GM18909 (cell line): ENCODE measurements at regions not wholly inside any gene's neighbourhood (a gene's known extent, or its start where the extent isn't known, plus 50 kb on each side); places are given as distances from the start of the nearest gene placed in this dataset.

Source experiments
- ATAC-seq: cut with Tn5 transposase; IDR thresholded peaks from one replicate; pipeline ENCODE4 v1.9.1; 2021; ENCODE audit warnings: mild to moderate bottlenecking; ENCODE audit not compliant: unreplicated experiment, poor library complexity

DNA sequence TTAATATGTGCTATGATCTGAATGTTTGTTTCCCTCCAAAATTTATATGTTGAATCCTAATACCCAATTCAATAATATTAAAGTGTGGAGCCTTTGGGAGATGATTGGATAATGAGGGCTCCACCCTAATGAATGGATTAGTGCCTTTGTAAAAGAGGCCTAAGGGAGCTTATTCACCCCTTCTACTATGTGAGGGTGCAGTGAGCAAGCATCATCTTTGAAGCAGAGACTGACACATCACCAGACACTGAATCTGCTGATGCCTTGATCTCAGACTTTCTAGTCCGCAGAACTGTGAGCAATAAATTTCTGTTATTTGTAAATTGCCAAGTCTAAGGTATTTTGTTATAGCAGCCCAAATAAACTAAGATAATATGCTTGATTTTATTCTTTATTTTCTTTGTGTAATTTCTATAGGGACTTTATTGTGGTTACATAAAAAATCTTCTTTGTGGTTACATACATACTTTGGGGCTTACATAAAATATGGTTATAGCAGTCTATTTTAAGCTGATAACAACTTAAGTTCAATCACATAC is 131.1 kb upstream of the SLC38A2 start:
- no peak for ATAC-seq

DNA sequence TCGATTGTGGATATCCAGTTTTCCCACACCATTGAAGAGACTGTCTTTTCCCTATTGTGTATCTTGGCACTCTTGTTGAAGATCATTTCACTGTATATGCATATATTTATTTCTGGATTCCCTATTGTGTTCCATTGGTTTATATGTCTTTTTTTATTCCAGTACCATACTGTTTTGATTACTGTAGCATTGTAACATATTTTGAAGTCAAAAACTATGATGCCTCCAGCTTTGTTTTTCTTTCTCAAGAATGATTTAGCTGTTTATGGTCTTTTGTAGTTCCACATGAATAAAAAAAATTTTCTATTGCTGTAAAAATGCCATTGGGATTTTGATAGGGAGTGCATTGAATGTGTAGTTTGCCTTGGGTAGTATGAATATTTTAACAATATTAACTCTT is 128.1 kb upstream of the SLC38A2 start:
- no peak for ATAC-seq

DNA sequence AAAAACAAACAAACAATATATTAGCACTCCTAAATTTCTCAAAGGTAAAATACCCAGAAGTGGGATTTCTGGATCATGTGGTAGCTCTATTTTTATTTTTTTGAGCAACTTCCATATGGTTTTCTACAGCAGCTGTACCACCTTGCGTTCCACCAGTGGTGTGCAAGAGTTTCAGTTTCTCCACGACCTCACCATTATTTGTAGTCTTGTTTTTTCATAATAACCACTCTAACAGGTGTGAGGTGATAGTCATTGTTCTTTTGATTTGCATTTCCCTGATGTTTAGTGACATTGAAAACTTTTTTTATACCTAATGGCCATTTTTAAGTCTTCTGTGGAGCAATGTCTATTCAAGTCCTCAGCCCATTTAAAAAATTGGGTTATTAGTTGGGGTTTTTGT is 127.3 kb upstream of the SLC38A2 start:
- peak; percentile 82 for ATAC-seq

DNA sequence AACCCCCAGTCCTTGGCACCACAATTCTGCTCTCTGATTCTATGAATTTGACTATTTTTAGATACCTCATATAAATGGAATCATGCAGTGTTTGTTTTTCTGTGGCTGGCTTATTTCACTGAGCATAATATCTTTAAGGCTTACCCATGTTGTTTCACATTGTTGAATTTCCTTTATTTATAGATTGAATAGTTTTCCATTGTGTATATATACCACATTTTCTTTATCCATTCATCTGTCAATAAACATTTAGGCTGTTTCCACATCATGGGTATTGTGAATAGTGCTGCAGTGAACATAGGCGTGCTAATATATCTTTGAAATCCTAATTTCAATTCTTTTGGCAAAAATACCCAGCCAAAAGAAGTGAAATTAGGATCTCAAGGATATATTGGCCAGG is 126.7 kb upstream of the SLC38A2 start:
- no peak for ATAC-seq

DNA sequence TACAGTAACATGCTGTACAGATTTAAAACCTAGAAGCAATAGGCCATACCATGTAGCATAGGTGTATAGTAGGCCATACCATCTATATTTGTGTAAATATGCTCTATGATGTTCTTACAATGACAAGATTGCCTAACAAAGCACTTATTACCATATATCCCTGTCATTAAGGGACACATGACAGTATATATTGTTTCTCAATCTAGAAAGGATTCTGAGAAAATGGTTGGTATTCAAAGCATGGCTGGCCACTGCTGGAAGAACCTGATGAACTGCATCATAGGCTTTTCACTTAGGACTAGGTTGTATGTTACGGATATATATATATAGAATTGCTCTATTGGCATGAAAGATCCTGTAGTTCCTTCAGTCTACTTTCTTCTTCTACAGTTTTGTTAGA is 125.2 kb upstream of the SLC38A2 start:
- no peak for ATAC-seq

DNA sequence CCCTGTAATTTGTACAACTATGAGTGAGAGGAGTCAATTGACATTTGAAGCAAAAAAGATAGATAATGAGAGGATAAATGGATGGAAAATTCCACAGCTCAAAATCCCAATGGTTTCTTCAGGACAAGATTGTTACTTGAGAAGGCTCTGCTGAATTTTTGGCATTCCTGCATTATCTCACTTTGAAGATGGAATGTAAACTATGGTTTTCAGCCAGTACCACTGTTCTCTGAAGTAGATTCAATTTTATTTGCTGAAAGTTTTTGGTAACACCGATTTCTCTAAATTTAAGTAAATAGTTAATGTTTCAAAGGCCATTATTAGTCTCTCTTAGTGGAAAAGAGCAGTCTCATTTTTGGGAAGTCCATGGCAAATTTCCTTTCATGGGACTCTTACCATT is 121.9 kb upstream of the SLC38A2 start:
- ATAC-seq, result no peak

DNA sequence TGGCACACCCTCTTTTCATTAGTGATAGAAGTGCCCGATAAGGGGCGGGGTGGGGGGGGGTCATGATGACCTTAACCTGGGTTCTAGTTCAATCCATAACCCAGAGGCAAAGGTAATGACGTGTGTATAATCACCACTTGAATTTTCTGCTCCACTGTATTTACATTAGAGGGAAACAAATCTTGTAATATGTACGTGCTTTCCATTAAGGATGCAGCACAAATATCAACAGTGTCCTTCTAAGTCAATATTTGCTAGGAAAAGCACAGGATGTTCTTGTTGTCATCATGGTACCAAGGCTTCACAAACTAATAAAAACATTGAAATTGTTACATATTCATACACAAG is 121.2 kb upstream of the SLC38A2 start:
- ATAC-seq, result no peak

DNA sequence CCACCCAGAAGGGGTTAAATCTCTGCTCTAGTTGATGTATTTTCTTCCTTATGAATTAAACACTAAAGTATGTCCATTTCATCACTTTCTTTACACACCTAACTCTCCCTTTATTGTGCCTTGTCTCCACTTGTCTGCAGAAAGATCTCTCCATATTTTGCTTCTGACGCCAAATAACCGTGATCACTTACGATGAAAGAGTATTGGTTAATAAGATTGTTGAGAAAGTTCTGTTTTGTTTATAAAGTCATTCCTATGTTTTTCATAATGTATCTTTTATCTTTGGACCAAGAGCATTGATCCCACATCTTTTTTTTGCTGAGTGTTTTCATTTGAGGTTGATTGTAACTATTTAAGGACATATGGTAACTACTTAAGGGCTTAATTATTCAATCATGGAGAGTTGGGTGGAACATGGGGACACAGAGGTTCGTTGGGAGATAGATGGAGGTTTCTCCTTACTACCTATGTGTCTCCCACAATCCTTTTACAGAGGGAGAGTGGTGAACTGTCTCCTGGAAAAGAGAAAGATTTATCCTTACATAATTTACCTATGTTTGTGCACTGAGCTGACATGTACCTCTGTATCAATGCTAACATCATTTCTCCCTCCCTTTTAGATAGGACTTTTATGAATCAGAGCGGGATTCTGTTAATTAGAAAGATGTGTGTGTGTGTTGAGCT is 120.7 kb upstream of the SLC38A2 start:
- ATAC-seq, result no peak

DNA sequence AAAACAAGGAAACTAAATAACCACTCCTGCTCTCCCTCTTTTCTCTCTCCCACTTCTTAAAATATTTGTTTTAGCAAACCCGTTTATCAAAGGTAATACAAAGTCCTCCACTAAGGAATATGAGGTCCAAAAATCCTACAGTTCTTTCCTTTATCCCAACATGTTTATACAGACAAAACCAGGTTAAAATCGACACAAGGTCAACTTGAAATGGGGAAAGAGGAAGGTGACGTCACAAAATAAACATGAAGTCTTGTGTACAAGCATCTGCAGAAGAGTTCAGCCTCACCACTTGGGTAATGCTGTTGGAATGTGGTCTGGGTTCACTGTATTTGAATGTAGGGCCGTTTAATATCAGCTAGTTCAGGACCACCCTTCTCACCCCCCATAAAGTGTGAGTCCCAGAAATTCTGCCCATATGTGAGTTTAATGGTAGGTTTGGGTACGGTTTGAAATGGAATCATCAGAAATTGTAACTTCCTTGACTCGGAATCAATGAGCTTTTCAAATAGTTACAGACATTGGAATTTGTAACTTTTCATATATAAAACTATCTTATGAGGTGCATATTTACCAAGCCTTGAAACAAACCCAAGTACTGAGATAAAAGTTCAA is 120.0 kb upstream of the SLC38A2 start:
- ATAC-seq, result no peak

DNA sequence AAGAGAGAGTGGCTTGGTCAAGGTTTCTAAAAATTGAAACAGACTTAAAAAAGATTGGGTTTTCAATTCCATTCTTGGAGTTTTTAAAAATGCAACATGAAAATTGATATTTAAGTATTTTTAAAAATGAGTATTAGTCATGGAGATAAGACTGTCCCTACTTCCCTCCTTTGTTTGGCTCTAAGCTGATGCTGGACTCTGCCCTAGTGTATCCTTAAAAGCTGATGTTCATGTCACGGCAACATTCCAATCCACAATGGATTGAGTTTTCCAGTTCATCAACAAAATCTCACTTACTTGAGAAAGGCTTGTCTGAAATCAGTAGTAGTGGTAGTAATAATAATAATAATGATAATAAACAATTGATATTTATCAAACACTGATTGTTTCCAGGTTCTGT is 119.0 kb upstream of the SLC38A2 start:
- ATAC-seq, result no peak

DNA sequence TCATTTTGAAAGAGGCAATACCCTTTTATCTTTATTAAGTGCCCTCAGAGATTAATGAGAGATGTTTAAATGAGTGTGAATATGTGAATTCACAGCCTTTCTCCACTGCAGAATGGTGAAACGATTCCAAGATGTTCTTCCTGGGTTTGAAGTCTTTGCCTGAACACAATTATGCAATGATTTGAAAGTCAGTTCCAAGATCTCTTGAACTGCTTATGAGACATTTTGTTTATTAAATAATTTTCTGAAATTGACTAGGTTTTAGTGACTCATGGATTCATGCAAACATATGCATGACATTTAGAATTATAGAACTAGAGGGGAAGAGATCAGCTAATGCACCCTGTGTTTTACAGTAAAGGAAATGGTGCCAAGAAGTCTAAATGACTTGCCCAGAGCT is 118.1 kb upstream of the SLC38A2 start:
- ATAC-seq, result no peak

DNA sequence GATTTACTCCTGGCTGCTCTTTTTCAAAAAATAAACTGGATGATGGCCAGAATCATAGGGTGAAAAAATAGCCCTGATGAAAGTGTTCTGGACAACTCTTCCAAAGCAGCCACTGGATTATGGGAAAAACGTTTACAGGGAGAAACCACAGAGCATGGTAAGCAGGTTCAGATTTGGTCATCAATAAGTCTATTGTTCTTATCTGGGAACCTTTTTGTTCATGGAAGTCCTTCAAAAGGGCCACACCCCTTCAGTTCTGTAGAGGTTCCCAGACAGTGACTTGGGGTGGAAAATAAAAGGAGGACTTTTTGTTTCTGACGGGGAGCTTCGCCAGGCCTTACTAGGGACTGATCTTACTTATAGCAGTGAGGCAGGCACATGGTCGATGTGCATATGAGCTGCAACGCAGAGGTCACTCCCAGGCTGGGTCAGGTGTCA is 117.4 kb upstream of the SLC38A2 start:
- no peak for ATAC-seq

DNA sequence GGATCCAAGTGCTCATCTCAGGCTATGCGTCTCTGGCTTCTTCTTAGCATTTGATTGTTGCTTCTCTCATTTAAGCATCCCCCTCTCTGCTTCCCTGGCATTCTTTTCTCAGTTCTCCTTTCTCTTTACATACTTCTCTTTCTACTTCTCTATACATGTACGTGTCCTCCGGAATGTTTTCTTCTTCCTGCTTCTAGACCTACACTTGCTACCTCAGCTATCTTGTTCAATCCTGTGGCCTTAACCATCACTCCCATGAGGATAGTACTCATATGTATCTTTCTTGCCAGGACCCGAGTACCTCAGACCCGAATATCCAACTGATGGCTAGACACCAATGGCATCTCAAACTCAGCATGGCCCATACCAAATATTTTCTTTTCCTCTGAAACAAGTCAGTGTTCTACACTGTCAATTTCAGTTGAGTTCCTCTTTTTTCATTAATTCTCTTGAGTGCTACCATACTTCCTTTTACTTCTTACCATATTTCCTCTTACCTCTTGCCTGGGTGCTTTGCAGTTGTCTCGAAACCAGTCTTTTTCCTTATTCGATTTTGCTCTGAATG is 115.1 kb upstream of the SLC38A2 start:
- peak; percentile 58 for ATAC-seq

DNA sequence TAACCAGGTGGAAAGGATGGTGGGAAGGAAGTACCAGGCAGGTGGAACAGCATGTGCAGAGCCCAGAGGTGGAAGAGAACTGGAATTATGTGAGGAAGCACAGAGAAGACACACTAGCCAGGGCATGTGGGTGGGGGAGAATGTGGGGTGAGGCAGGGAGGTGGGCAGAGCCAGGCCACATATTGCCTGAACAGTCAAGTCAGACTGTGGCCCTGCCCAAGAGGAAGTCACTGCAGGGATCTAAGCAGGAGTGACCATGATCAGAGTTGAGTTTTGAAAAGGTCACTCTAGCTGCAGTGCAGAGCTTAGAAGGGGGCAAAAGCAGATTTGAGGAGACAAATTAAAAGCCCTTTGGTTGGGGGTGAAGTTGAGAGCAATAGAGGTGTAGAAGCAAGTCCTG is 114.0 kb upstream of the SLC38A2 start:
- ATAC-seq, result no peak

DNA sequence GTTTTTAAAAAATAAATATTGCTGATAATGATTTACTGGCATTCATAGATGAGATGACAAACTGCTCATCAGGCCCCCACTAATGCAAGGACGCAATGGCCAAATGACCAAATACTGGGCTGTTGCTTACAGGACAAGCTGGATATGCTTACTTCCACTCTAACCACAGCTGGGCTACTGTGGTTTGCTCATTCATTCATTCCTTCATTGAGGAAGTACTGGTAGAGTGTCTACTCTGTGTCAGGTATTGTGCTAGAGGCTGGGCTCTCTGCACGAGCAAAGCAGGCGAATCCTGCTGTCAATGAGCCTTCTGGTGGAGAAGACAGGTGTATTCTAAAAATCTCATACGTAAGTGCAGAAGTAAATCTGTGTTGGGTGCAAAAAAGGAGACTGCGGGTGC is 113.3 kb upstream of the SLC38A2 start:
- no peak for ATAC-seq

DNA sequence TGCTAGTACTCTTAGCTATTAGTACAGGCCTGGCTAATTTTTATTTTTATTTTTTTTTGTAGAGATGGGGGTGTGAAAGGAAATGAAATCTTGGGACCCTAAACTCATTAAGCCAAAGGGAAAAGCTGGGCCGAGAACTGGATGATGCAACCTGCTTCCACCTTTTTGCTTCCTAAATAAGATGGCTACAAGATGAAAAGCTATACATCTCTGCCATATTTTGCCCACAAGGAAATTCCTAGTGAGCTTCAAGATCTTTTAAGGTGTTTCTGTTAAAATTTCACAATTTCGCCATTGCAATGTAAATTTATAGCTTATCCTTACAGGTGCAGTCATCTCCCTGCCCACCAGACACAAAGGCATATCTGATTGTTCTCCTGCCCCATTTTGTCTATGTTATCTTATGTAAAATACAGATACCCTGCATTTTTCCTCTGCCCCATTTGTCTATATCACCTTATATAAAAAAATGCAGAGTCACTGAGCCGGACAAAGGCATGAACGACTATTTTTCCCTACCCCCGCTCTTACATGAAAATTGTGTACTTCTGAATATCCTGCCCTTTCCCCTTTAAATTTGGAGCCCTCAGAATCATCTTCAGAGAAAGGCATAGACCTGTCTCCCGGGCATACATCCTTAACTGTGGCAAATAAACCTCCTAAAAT is 112.0 kb upstream of the SLC38A2 start:
- ATAC-seq, result no peak

DNA sequence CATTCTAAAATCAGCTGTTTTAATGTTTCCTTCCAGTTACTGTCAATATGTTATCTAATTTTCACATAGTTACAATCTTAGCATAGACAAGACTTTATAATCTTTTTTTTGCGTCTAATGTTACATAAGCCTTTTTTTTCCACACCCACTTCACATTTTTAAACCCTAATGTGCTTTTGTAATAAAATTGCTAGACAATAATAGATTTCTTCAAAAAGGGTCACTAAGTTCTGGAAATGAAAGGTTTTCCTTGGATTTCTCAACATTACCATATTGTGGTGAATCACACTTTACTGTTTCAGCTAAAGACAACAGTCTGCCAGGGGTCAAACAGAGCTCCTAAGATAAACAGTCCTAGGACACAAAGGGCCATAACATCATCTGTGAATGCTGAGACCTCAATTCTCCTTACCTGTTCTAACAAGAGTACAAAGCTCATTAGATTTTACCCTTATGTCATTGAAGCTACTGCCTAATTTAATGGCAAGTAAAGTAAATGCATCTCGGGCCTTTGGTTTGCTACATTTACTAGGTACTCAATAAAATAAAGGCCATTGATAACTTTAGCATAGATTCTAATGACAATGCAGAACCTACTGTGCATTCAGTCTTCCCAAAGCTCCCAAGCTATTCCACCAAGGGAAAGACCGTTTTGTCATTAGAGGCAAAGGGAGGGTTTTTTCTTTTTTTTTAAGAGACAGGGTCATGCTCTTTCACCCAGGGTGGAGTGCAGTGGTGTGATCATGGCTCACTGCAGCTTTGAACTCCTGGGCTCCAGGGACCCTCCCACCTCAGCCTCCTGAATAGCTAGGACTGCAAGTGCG is 111.2 kb upstream of the SLC38A2 start:
- ATAC-seq, result no peak

DNA sequence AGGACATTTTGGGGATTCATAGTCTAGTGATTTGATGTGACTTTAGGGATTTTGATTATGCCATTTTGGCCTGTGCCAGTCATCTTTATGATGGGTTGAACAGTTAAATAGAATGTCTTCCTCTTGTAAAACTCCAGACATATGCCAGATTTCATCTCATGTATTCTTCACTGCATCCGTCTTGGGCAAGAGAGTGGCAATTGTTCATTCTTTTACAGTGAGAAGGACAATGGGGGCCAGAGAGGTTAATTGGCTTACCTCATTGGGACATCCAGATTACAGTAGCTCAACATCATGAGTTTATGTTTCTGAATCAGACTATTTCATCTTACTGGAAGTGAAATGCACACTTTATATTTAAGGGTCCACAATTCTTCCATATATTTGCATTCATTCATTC is 108.2 kb upstream of the SLC38A2 start:
- no peak for ATAC-seq

DNA sequence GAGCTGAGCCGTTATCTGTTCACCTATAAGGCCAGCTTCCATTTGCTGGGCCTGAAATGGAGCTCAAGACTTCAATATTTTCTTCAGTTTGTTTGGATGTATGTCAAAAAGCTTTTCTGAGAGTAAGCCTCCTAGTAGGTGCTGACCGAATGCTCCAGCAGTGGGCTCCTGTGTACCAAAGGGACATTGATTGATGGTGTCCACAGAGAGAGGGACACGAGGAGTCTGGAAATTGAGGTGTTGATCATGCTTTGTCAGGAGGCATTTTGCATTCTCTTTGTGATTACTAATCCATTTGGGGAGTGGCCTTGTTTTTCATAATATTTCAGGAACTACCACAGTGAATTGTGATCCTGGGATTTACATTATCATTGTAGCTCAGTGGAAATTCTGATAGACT is 107.7 kb upstream of the SLC38A2 start:
- no peak for ATAC-seq

DNA sequence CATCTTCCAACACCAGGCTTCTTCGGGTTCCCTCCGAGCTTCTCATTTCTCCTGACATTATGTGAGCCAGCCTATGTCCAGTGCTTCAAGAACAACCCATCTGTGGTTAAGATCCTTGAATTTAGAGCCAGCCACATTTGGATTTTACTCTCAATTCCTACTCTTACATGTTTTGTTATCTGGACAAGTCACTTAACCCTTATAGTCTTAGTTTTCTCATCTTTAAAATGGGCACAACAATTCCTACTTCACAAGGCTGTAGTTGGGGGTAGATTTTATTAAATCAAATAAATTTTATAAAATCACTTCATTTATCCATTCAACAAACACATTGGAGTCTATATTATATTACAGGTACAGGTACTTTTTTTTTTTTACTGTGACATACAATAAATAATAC is 105.5 kb upstream of the SLC38A2 start:
- ATAC-seq, result no peak

DNA sequence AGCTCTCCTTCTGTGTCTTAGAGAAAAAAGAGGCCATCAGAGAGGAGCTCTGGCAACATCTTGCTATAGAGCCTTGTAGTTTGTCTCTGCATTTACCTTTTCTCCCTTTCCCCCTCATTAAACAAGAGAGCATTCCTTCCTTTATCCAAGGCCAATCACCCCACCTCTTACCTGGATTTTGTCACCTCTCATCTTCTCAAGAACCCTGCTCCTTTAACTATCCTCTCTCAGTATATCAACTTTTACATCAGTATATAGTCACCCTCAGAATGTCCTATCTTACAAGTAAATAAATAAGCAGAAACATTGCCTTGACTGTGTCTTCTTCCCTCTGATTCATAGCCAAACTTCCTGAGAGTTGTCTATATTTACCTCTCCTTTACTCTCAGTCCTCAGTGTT is 105.0 kb upstream of the SLC38A2 start:
- ATAC-seq, result no peak
